ENCODE measurements at regions not wholly inside any gene's neighbourhood (a gene's known extent, or its start where the extent isn't known, plus 50 kb on each side); places are given as distances from the start of the nearest gene placed in this dataset.

DNA sequence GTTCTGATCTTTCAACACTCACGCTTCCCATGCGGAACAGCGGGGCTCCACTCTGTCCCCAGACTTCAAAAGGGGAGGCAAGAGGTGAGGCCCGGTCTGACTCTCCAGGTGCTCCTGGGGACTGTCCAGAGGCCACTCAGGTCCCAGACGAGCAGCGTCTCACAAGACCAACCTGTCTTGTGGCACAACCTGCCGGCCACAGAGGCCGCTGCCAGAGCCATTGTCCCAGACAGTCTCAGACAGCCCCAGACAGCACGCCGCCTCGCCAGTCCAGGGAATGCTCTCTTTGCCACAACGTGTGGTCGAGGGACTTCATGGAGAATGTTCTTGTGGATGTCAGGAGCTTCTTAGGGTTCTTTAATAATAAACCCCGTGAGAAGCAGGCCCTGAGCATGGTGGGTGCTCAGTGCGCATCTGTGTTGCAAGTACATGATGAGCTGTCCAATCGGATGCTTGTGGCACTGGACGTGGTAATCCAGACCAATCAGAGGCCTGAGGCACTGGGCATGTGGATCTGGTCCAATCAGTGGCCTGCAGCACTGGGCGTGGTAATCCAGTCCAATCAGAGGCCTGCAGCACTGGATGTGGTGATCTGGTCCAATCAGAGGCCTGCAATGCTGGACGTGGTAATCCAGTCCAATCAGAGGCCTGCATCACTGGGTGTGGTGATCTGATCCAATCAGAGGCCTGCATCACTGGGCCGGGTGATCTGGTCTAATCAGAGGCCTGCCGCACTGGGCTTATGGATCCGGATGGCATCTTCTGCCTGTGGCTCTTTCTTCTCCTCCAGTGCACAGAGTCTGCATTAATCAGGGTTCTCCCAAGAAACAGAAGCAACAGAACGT, 76.4 kb downstream of the TMEM18 start:
- Histone ChIP-seq H3K79me2 (ENCODE audit: low read length) (no peaks in the 10 kb centered on the region), H3K9me3 (ENCODE audit: insufficient read depth, low read length) (no peaks in the 10 kb centered on the region), H3K27ac (ENCODE audit: low read length) (no peak overlapping the region), H4K20me1 (ENCODE audit: insufficient read depth, low read length) (no peaks in the 10 kb centered on the region), H3K36me3 (replicated peaks; ENCODE audit: low read depth, low read length) (no peaks in the 10 kb centered on the region), H3K4me2 (ENCODE audit: low read length) (no peak overlapping the region), H3K4me1 (ENCODE audit: low read length) (no peaks in the 10 kb centered on the region), H3K9ac (ENCODE audit: low read length) (no peak overlapping the region), H3K27me3 (ENCODE audit: low read depth, low read length) (no peaks in the 10 kb centered on the region), H3K4me3 (ENCODE audit: low read length) (no peak overlapping the region), H2AFZ (ENCODE audit: low read depth, low read length) (no peak overlapping the region)
- TF ChIP-seq EZH2phosphoT487 (IDR thresholded peaks at IDR 0.05; ENCODE audit: low read depth), result no peak

DNA sequence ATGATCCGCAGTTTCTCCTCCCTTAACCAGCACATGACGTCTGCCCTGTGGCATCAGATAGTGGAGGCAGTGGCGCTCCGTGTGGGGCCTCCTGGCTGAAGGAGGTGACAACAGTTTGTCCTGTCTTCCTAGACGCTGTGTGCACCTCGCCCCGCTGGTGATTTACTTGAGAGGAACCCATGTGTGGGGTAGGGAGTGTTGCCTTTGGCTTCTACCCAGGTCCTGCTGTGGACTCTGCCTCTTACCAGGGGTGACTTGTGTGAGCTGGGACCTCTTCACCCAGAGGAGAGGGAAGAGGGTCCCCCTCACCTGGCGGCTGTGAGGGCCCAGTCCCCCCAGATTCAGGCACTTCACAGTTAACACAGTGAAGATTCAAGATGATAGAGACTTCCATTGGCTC, 77.6 kb downstream of the TMEM18 start:
- Histone ChIP-seq H3K27ac (ENCODE audit: low read length) (no peak overlapping the region), H2AFZ (ENCODE audit: low read depth, low read length) (no peak overlapping the region), H3K4me2 (ENCODE audit: low read length) (no peak overlapping the region), H3K9me3 (ENCODE audit: insufficient read depth, low read length) (no peaks in the 10 kb centered on the region), H3K4me1 (ENCODE audit: low read length) (no peaks in the 10 kb centered on the region), H3K4me3 (ENCODE audit: low read length) (no peak overlapping the region), H3K79me2 (ENCODE audit: low read length) (no peaks in the 10 kb centered on the region), H3K27me3 (ENCODE audit: low read depth, low read length) (no peaks in the 10 kb centered on the region), H3K9ac (ENCODE audit: low read length) (no peak overlapping the region), H4K20me1 (ENCODE audit: insufficient read depth, low read length) (no peaks in the 10 kb centered on the region), H3K36me3 (replicated peaks; ENCODE audit: low read depth, low read length) (no peaks in the 10 kb centered on the region)
- no peak for TF ChIP-seq CTCF (IDR thresholded peaks at IDR 0.05; ENCODE audit: low read depth, low read length)
- no peak for TF ChIP-seq EZH2phosphoT487 (IDR thresholded peaks at IDR 0.05; ENCODE audit: low read depth)

DNA sequence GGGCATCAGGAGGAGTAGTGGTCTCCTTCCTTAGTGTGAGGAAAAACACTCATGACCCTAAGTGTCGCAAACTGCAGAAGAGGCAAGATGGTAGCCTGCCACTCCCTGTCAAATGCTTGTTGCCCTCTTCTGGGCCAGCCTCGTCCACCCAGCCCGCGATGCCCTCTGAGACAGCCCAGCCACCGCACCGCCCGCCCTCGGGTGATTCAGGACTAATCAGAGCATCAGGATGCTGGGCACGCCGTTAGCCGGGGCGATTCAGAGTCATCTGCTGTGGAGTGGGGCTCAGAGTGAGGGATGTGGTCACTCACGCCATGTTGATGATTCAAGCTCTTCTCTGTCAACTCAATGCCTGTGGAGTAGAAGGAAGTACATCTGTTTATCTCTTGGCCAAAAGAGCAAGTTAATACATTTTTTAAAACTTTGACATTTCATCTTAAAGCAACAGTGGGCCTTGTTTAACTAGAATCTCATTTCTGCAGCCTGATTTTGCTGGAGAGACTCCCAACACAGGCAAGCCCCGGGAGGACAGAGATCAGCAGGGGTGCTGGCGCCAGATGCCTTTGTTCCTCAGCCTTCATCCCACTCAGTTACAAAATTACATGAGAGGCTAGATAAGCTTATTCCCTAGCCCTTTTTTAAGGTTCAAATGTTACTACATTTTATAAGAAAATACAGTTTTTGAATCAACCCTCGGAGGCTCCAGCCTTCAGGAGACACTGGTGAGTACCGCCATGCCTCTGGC, 79.0 kb downstream of the TMEM18 start:
- Histone ChIP-seq H3K36me3 (replicated peaks; ENCODE audit: low read depth, low read length) (no peaks in the 10 kb centered on the region), H3K4me3 (ENCODE audit: low read length) (no peak overlapping the region)
- TF ChIP-seq CTCF (IDR thresholded peaks at IDR 0.05; ENCODE audit: low read depth, low read length) (no peak), EZH2phosphoT487 (IDR thresholded peaks at IDR 0.05; ENCODE audit: low read depth) (no peak)

DNA sequence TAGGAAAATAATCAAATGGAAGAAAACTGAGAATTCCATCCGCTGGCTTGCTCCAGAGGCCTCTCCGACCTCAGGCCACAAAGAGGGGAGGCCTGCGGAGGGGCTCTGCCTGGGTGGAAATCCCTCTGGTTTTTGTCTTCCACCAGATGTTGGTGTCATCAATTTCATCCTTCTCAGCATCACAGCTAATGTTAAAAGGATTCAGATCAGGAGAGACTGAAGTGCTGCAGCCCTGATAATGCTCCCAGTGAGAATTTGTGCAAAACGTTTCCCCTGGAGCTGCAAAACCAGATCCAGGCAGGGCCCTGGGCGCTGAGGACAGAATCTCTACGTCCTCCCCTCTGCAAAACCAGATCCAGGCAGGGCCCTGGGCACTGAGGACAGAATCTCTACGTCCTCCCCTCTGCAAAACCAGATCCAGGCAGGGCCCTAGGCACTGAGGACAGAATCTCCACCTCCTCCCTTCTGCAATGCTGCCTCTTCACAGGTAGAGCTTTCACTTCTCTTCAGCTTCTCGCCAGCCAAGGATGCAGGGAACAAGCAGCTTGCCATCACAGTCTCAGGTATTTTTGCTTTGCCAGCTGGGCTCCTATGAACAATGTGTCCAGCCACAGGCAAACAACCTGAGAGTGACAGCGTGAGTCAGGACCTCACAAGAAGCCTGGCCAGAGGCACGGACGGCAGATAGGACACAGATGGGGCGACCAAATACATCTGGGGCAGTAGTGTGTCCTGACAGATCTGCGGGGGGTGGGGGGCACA, 81.2 kb downstream of the TMEM18 start:
- H3K4me1 ChIP-seq (ENCODE audit: low read length), result no peaks in the 10 kb centered on the region
- no peaks in the 10 kb centered on the region for H4K20me1 ChIP-seq (ENCODE audit: insufficient read depth, low read length)
- no peaks in the 10 kb centered on the region for H3K36me3 ChIP-seq (replicated peaks; ENCODE audit: low read depth, low read length)
- TF ChIP-seq CTCF (IDR thresholded peaks at IDR 0.05; ENCODE audit: low read depth, low read length) (no peak), EZH2phosphoT487 (IDR thresholded peaks at IDR 0.05; ENCODE audit: low read depth) (no peak)
- no peaks in the 10 kb centered on the region for H3K9me3 ChIP-seq (ENCODE audit: insufficient read depth, low read length)
- H3K27me3 ChIP-seq (ENCODE audit: low read depth, low read length), result no peaks in the 10 kb centered on the region
- no peaks in the 10 kb centered on the region for H3K79me2 ChIP-seq (ENCODE audit: low read length)
- no peak overlapping the region for H3K27ac ChIP-seq (ENCODE audit: low read length)
- H3K4me2 ChIP-seq (ENCODE audit: low read length), result no peak overlapping the region
- no peak overlapping the region for H3K9ac ChIP-seq (ENCODE audit: low read length)
- H2AFZ ChIP-seq (ENCODE audit: low read depth, low read length), result no peak overlapping the region
- no peak overlapping the region for H3K4me3 ChIP-seq (ENCODE audit: low read length)

More for the DNA sequence above, 79.0 kb downstream of the TMEM18 start:
- Histone ChIP-seq H3K9ac (ENCODE audit: low read length) (no peak overlapping the region), H3K4me1 (ENCODE audit: low read length) (no peaks in the 10 kb centered on the region), H4K20me1 (ENCODE audit: insufficient read depth, low read length) (no peaks in the 10 kb centered on the region), H3K4me2 (ENCODE audit: low read length) (no peak overlapping the region), H3K27ac (ENCODE audit: low read length) (no peak overlapping the region), H3K79me2 (ENCODE audit: low read length) (no peaks in the 10 kb centered on the region), H3K9me3 (ENCODE audit: insufficient read depth, low read length) (no peaks in the 10 kb centered on the region), H2AFZ (ENCODE audit: low read depth, low read length) (no peak overlapping the region), H3K27me3 (ENCODE audit: low read depth, low read length) (no peaks in the 10 kb centered on the region)

Measured in OCI-LY3 (cell line).